ENCODE measurements at regions not wholly inside any gene's neighbourhood (a gene's known extent, or its start where the extent isn't known, plus 50 kb on each side); places are given as distances from the start of the nearest gene placed in this dataset.

GRCh38 chr18:28560331-28560730 is 383.4 kb upstream of the CDH2 start:
- H3K4me1 ChIP-seq (ENCODE audit: insufficient read depth) = no peaks in the 10 kb centered on the region
- DNase-seq (ENCODE audit: extremely low spot score) = no peak
- H3K27ac ChIP-seq (ENCODE audit: low read depth) = no peak overlapping the region
- H3K36me3 ChIP-seq (ENCODE audit: insufficient read depth) = no peaks in the 10 kb centered on the region
- no peak overlapping the region for H3K4me3 ChIP-seq (ENCODE audit: low read depth, low read length)

- Histone ChIP-seq H3K4me3 (ENCODE audit: low read depth, low read length) (no peak overlapping the region), H3K36me3 (ENCODE audit: insufficient read depth) (no peaks in the 10 kb centered on the region), H3K27ac (ENCODE audit: low read depth) (no peak overlapping the region), H3K4me1 (ENCODE audit: insufficient read depth) (no peaks in the 10 kb centered on the region)
- no peak for DNase-seq (ENCODE audit: extremely low spot score)
- WGBS = 41% methylated on average over 1 of the region's 1 CpG
These were observed 382.6 kb upstream of the CDH2 start for GRCh38 chr18:28559511-28559910.

- H3K4me1 ChIP-seq (ENCODE audit: insufficient read depth) = no peaks in the 10 kb centered on the region
- H3K4me3 ChIP-seq (ENCODE audit: low read depth, low read length) = no peak overlapping the region
- H3K36me3 ChIP-seq (ENCODE audit: insufficient read depth) = no peaks in the 10 kb centered on the region
- 64% methylated on average over 4 of the region's 4 CpGs for WGBS
- no peak overlapping the region for H3K27ac ChIP-seq (ENCODE audit: low read depth)
- DNase-seq (ENCODE audit: extremely low spot score) = no peak
These were observed 365.0 kb upstream of the CDH2 start for GRCh38 chr18:28541934-28542333.

GRCh38 chr18:28541276-28541930 is 364.5 kb upstream of the CDH2 start:
- Histone ChIP-seq H3K4me1 (ENCODE audit: insufficient read depth) (no peaks in the 10 kb centered on the region), H3K27ac (ENCODE audit: low read depth) (no peak overlapping the region), H3K36me3 (ENCODE audit: insufficient read depth) (no peaks in the 10 kb centered on the region), H3K4me3 (ENCODE audit: low read depth, low read length) (no peak overlapping the region)
- 31% methylated on average over 3 of the region's 3 CpGs for WGBS
- no peak for DNase-seq (ENCODE audit: extremely low spot score)

- WGBS = 55% methylated on average over 1 of the region's 1 CpG
- no peak overlapping the region for H3K27ac ChIP-seq (ENCODE audit: low read depth)
- DNase-seq (ENCODE audit: extremely low spot score) = no peak
- no peaks in the 10 kb centered on the region for H3K36me3 ChIP-seq (ENCODE audit: insufficient read depth)
- no peaks in the 10 kb centered on the region for H3K4me1 ChIP-seq (ENCODE audit: insufficient read depth)
- H3K4me3 ChIP-seq (ENCODE audit: low read depth, low read length) = no peak overlapping the region
These were observed 352.7 kb upstream of the CDH2 start for GRCh38 chr18:28529644-28530043.

- no peak overlapping the region for H3K4me3 ChIP-seq (ENCODE audit: low read depth, low read length)
- no peak for DNase-seq (ENCODE audit: extremely low spot score)
- WGBS = 94% methylated on average over 1 of the region's 1 CpG
- no peak overlapping the region for H3K27ac ChIP-seq (ENCODE audit: low read depth)
- H3K4me1 ChIP-seq (ENCODE audit: insufficient read depth) = no peaks in the 10 kb centered on the region
- H3K36me3 ChIP-seq (ENCODE audit: insufficient read depth) = no peaks in the 10 kb centered on the region
These were observed 349.3 kb upstream of the CDH2 start for GRCh38 chr18:28526196-28526595.

GRCh38 chr18:28523758-28524475 is 347.0 kb upstream of the CDH2 start:
- Histone ChIP-seq H3K36me3 (ENCODE audit: insufficient read depth) (no peaks in the 10 kb centered on the region), H3K27ac (ENCODE audit: low read depth) (no peak overlapping the region), H3K4me3 (ENCODE audit: low read depth, low read length) (no peak overlapping the region), H3K4me1 (ENCODE audit: insufficient read depth) (no peaks in the 10 kb centered on the region)
- no peak for DNase-seq (ENCODE audit: extremely low spot score)
- 87% methylated on average over 10 of the region's 10 CpGs for WGBS

GRCh38 chr18:28522236-28522635 is 345.3 kb upstream of the CDH2 start:
- no peaks in the 10 kb centered on the region for H3K4me1 ChIP-seq (ENCODE audit: insufficient read depth)
- H3K27ac ChIP-seq (ENCODE audit: low read depth) = no peak overlapping the region
- WGBS = 40% methylated on average over 4 of the region's 4 CpGs
- H3K4me3 ChIP-seq (ENCODE audit: low read depth, low read length) = no peak overlapping the region
- H3K36me3 ChIP-seq (ENCODE audit: insufficient read depth) = no peaks in the 10 kb centered on the region
- no peak for DNase-seq (ENCODE audit: extremely low spot score)

GRCh38 chr18:28519997-28520396 is 343.1 kb upstream of the CDH2 start:
- H3K27ac ChIP-seq (ENCODE audit: low read depth) = no peak overlapping the region
- WGBS = 86% methylated on average over 5 of the region's 5 CpGs
- H3K4me3 ChIP-seq (ENCODE audit: low read depth, low read length) = no peak overlapping the region
- DNase-seq (ENCODE audit: extremely low spot score) = no peak
- no peaks in the 10 kb centered on the region for H3K36me3 ChIP-seq (ENCODE audit: insufficient read depth)
- H3K4me1 ChIP-seq (ENCODE audit: insufficient read depth) = no peaks in the 10 kb centered on the region

GRCh38 chr18:28514699-28515098 is 337.8 kb upstream of the CDH2 start:
- no peaks in the 10 kb centered on the region for H3K4me1 ChIP-seq (ENCODE audit: insufficient read depth)
- no peaks in the 10 kb centered on the region for H3K36me3 ChIP-seq (ENCODE audit: insufficient read depth)
- DNase-seq (ENCODE audit: extremely low spot score) = no peak
- no peak overlapping the region for H3K27ac ChIP-seq (ENCODE audit: low read depth)
- no peak overlapping the region for H3K4me3 ChIP-seq (ENCODE audit: low read depth, low read length)
- 80% methylated on average over 6 of the region's 6 CpGs for WGBS

- DNase-seq (ENCODE audit: extremely low spot score) = no peak
- 80% methylated on average over 2 of the region's 2 CpGs for whole genome bisulfite sequencing
- H3K27ac ChIP-seq (ENCODE audit: low read depth) = no peak overlapping the region
- no peaks in the 10 kb centered on the region for H3K4me1 ChIP-seq (ENCODE audit: insufficient read depth)
- H3K36me3 ChIP-seq (ENCODE audit: insufficient read depth) = no peaks in the 10 kb centered on the region
- H3K4me3 ChIP-seq (ENCODE audit: low read depth, low read length) = no peak overlapping the region
These were observed 335.4 kb upstream of the CDH2 start for GRCh38 chr18:28512357-28512756.

- H3K27ac ChIP-seq (ENCODE audit: low read depth) = no peak overlapping the region
- WGBS = 57% methylated on average over 2 of the region's 2 CpGs
- DNase-seq (ENCODE audit: extremely low spot score) = no peak
- H3K4me3 ChIP-seq (ENCODE audit: low read depth, low read length) = no peak overlapping the region
- no peaks in the 10 kb centered on the region for H3K36me3 ChIP-seq (ENCODE audit: insufficient read depth)
- no peaks in the 10 kb centered on the region for H3K4me1 ChIP-seq (ENCODE audit: insufficient read depth)
These were observed 334.5 kb upstream of the CDH2 start for GRCh38 chr18:28511413-28511821.

- no peak overlapping the region for H3K4me3 ChIP-seq (ENCODE audit: low read depth, low read length)
- H3K27ac ChIP-seq (ENCODE audit: low read depth) = no peak overlapping the region
- H3K4me1 ChIP-seq (ENCODE audit: insufficient read depth) = no peaks in the 10 kb centered on the region
- no peak for DNase-seq (ENCODE audit: extremely low spot score)
- no peaks in the 10 kb centered on the region for H3K36me3 ChIP-seq (ENCODE audit: insufficient read depth)
These were observed 333.3 kb upstream of the CDH2 start for GRCh38 chr18:28510210-28510609.

- Histone ChIP-seq H3K27ac (ENCODE audit: low read depth) (no peak overlapping the region), H3K4me1 (ENCODE audit: insufficient read depth) (no peaks in the 10 kb centered on the region), H3K36me3 (ENCODE audit: insufficient read depth) (no peaks in the 10 kb centered on the region), H3K4me3 (ENCODE audit: low read depth, low read length) (no peak overlapping the region)
- no peak for DNase-seq (ENCODE audit: extremely low spot score)
- WGBS = 70% methylated on average over 4 of the region's 4 CpGs
These were observed 327.1 kb upstream of the CDH2 start for GRCh38 chr18:28504066-28504465.
